Type B pancreatic cell (in vitro differentiated cells): ENCODE measurements at regions not wholly inside any gene's neighbourhood (a gene's known extent, or its start where the extent isn't known, plus 50 kb on each side); places are given as distances from the start of the nearest gene placed in this dataset.
A peak's percentile ranks its signal among the peaks of the same experiment; 100 is the strongest.

ENCODE experiments used
- DNase-seq: peaks from one replicate; pipeline ENCODE4 v3.0.0; 2021; ENCODE audit warnings: mixed read lengths; ENCODE audit not compliant: unreplicated experiment; ENCODE audit errors: extremely low spot score
- H3K27ac Mint-ChIP-seq: 2 replicates; pipeline ENCODE4 v1.8.0; 2021; ENCODE audit warnings: mild to moderate bottlenecking, mixed read lengths
- H3K27me3 Mint-ChIP-seq: 2 replicates; pipeline ENCODE4 v1.8.0; 2021; ENCODE audit warnings: mixed read lengths
- H3K36me3 Mint-ChIP-seq: 2 replicates; pipeline ENCODE4 v1.8.0; 2021; ENCODE audit warnings: mixed read lengths
- H3K4me1 Mint-ChIP-seq: one replicate; pipeline ENCODE4 v1.8.0; 2021; ENCODE audit warnings: mixed read lengths; ENCODE audit not compliant: unreplicated experiment
- H3K4me3 Mint-ChIP-seq: 2 replicates; pipeline ENCODE4 v1.8.0; 2021; ENCODE audit warnings: mild to moderate bottlenecking, mixed read lengths
- H3K9me3 Mint-ChIP-seq: 2 replicates; pipeline ENCODE4 v1.8.0; 2021; ENCODE audit warnings: mixed read lengths
- TF ChIP-seq, protein P1 (sequence below): fragments of 200-600 bp; sonication (generic); conservative IDR thresholded peaks from 2 replicates; pipeline ENCODE4 v1.5.0; 2021; ENCODE audit warnings: antibody characterized with exemption, mild to moderate bottlenecking

DNA sequence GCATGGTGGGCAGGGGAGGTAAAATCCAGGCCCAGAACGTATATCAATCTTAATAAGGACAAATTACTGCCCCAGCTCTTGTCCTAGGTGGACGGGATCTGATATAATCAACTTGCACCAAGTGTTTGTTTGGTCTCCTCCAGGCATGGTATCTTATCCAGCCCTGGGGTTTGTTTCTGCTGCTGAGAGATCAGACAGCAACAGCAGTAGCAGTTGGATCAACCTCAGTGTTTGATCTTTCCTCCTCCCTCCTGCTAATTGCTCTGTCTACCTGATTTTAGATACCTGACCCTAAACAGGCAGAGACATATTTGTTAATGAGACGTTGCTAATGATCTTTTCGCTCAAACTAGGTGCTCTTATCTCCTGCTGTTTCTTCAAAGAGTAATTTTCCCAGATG lies 100.4 kb upstream of the BACH2 start:
- no peak for DNase-seq
- H3K27ac Mint-ChIP-seq, result no peak overlapping the region
- peaks cover 37% of the 10 kb centered on the region for H3K27me3 Mint-ChIP-seq
- H3K4me3 Mint-ChIP-seq, result no peak overlapping the region
- TF ChIP-seq, protein P1, sequence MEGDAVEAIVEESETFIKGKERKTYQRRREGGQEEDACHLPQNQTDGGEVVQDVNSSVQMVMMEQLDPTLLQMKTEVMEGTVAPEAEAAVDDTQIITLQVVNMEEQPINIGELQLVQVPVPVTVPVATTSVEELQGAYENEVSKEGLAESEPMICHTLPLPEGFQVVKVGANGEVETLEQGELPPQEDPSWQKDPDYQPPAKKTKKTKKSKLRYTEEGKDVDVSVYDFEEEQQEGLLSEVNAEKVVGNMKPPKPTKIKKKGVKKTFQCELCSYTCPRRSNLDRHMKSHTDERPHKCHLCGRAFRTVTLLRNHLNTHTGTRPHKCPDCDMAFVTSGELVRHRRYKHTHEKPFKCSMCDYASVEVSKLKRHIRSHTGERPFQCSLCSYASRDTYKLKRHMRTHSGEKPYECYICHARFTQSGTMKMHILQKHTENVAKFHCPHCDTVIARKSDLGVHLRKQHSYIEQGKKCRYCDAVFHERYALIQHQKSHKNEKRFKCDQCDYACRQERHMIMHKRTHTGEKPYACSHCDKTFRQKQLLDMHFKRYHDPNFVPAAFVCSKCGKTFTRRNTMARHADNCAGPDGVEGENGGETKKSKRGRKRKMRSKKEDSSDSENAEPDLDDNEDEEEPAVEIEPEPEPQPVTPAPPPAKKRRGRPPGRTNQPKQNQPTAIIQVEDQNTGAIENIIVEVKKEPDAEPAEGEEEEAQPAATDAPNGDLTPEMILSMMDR, result no peak
- no peaks in the 10 kb centered on the region for H3K9me3 Mint-ChIP-seq
- peaks cover 12% of the 10 kb centered on the region for H3K4me1 Mint-ChIP-seq
- H3K36me3 Mint-ChIP-seq, result no peaks in the 10 kb centered on the region

- TF ChIP-seq, protein P1, result peak; percentile 86
- Mint-ChIP-seq H3K9me3 (no peaks in the 10 kb centered on the region), H3K27me3 (peaks cover 25% of the 10 kb centered on the region)
Observed at GRCh38 chr6:90393232-90393884, 96.7 kb upstream of the BACH2 start.

DNA sequence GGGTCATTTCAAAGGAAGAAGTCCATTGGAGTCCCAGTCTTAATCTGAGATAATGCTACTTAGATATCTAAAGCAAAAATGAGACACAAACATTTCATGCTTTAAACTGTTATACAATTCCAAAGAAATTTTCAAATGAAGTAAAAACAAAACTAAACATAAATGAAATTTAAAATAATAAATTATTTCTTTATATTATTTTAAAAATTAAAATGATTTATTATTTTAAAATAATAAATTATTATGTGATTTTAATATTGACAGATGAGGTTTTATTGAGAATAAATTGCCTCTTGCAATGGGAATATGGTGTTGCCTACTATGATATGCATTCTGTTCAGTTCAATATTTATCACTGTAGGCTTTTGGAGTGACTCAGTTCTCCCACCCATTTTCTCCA lies 93.7 kb upstream of the BACH2 start:
- no peak overlapping the region for H3K4me3 Mint-ChIP-seq
- no peaks in the 10 kb centered on the region for H3K36me3 Mint-ChIP-seq
- H3K27ac Mint-ChIP-seq, result no peak overlapping the region
- TF ChIP-seq, protein P1, result no peak
- peaks cover 26% of the 10 kb centered on the region for H3K4me1 Mint-ChIP-seq
- no peak for DNase-seq
- no peaks in the 10 kb centered on the region for H3K9me3 Mint-ChIP-seq
- H3K27me3 Mint-ChIP-seq, result peaks cover 12% of the 10 kb centered on the region

More at GRCh38 chr6:90393232-90393884, 96.7 kb upstream of the BACH2 start:
- H3K4me3 Mint-ChIP-seq, result no peak overlapping the region
- no peak for DNase-seq
- H3K36me3 Mint-ChIP-seq, result no peaks in the 10 kb centered on the region
- H3K4me1 Mint-ChIP-seq, result peaks cover 22% of the 10 kb centered on the region
- H3K27ac Mint-ChIP-seq, result no peak overlapping the region

DNA sequence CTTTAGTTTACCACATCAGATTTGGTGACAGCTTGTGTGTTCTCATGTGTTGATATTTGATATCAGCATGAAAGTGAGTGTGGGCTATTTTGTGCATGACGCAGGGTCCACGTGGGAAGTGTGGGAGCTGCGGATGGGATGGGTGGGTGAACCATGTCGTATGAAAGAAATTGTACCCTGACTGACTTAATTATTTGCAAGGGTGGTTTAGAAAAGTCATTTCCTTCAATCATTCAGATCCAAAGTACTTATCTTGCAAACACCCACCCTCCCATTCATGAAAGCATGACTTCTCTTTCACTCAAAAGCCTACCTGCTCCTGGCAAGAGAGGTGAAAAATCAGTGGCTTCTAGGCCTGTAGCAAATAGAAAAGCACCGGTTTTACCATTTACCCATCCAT lies 91.8 kb upstream of the BACH2 start:
- Mint-ChIP-seq H3K27me3 (peaks cover 3% of the 10 kb centered on the region), H3K9me3 (no peaks in the 10 kb centered on the region), H3K4me3 (no peak overlapping the region), H3K27ac (no peak overlapping the region), H3K4me1 (peaks cover 26% of the 10 kb centered on the region), H3K36me3 (no peaks in the 10 kb centered on the region)
- TF ChIP-seq, protein P1, result no peak
- no peak for DNase-seq

DNA sequence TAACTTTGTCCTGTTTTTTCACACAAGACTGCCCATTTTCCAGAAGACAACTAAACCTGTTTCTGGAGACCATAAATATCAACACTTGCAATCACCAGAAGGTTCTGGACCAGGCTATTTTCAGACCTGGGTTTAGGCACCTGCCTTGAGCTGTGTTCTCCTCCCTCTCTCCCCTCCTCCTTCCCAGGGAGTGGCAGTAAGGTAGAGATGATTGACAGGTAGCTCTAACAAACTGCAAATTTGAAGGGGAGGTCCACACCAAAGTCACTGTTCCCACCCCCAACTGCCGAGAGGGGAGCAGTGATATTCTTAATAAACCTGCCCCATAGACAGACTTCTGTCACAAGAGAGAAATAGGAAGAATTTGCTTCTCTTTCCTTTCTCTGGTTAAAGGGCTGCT lies 91.2 kb upstream of the BACH2 start:
- H3K9me3 Mint-ChIP-seq, result no peaks in the 10 kb centered on the region
- H3K4me3 Mint-ChIP-seq, result no peak overlapping the region
- H3K4me1 Mint-ChIP-seq, result peaks cover 26% of the 10 kb centered on the region
- DNase-seq, result no peak
- H3K36me3 Mint-ChIP-seq, result no peaks in the 10 kb centered on the region
- H3K27me3 Mint-ChIP-seq, result peaks cover 3% of the 10 kb centered on the region
- no peak overlapping the region for H3K27ac Mint-ChIP-seq
- TF ChIP-seq, protein P1, result no peak
